Breast epithelium (tissue), 3 donors: ENCODE measurements at regions not wholly inside any gene's neighbourhood (a gene's known extent, or its start where the extent isn't known, plus 50 kb on each side); places are given as distances from the start of the nearest gene placed in this dataset.

Source experiments
- POLR2A ChIP-seq: fragments of 450-650 bp; IDR thresholded peaks from one replicate; pipeline ENCODE4 v1.6.1; 2016; ENCODE audit warnings: antibody characterized with exemption, mild to moderate bottlenecking, moderate library complexity
- POLR2AphosphoS5 ChIP-seq, 3 donors: sonication (generic); formaldehyde crosslinking; IDR thresholded peaks; one replicate each; pipeline ENCODE4 v1.6.1; 2017; ENCODE audit warnings: antibody characterized with exemption in 3 of 3
- TF ChIP-seq, protein P1 (sequence below), 3 donors: fragments of 450-650 bp; IDR thresholded peaks; one replicate each; pipeline ENCODE4 v1.5.1; 2016 to 2017; ENCODE audit warnings: antibody characterized with exemption in 3 of 3, mild to moderate bottlenecking in 3 of 3, moderate library complexity in 3 of 3

DNA sequence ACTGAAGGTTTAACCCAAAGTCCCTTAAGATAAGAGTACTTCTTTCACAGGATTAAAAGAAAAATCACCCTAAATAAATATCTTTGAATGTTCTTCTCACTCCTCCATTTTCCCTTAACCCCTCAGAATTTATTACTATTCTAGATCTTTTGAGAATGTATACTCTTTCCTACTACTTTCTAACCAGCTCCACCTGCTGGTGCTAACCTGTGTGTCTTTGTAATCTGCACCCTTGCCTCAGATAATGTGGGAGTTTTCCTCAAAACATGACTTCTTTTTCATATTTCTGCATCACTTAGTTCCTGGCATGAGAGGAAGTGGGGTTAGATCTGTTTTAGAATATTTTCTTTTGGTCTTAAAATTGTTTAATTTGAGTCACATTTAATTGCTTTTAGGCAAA lies 394.2 kb downstream of the BMP2 start:
- no peak for TF ChIP-seq POLR2A
- TF ChIP-seq, protein P1, sequence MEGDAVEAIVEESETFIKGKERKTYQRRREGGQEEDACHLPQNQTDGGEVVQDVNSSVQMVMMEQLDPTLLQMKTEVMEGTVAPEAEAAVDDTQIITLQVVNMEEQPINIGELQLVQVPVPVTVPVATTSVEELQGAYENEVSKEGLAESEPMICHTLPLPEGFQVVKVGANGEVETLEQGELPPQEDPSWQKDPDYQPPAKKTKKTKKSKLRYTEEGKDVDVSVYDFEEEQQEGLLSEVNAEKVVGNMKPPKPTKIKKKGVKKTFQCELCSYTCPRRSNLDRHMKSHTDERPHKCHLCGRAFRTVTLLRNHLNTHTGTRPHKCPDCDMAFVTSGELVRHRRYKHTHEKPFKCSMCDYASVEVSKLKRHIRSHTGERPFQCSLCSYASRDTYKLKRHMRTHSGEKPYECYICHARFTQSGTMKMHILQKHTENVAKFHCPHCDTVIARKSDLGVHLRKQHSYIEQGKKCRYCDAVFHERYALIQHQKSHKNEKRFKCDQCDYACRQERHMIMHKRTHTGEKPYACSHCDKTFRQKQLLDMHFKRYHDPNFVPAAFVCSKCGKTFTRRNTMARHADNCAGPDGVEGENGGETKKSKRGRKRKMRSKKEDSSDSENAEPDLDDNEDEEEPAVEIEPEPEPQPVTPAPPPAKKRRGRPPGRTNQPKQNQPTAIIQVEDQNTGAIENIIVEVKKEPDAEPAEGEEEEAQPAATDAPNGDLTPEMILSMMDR (IDR thresholded peaks at IDR 0.05), result no peak
- TF ChIP-seq POLR2AphosphoS5 (IDR thresholded peaks at IDR 0.05), result no peak
